K562 (cell line): ENCODE measurements at regions not wholly inside any gene's neighbourhood (a gene's known extent, or its start where the extent isn't known, plus 50 kb on each side); places are given as distances from the start of the nearest gene placed in this dataset.

Experiments used
- ATAC-seq: fragments of 200-7000 bp; cut with Tn5 transposase; 3 replicates; pipeline ENCODE4 v1.9.1; 2020; ENCODE audit warnings: moderate library complexity
- BruUV-seq: library from RNA; stranded (reverse); fragments of 400-500 nt; replicated peaks from 2 replicates; lab custom pipeline; 2021; lab: Mats Ljungman, UMichigan
- CTCF ChIA-PET: fragments of 300-600 bp; formaldehyde crosslinking; extraction: SDS; loops from one replicate; lab custom pipeline; 2021; ENCODE audit warnings: low intra/inter-chr PET ratio; lab: Yijun Ruan, JAX
- POLR2A ChIA-PET: fragments of 300-600, 350-650 bp; sonication (Branson Sonifier 250); formaldehyde crosslinking; extraction: SDS; loops from one replicate; lab custom pipeline; 2021; ENCODE audit warnings: antibody characterized with exemption, inconsistent platforms; lab: Yijun Ruan, JAX
- DNase-seq, 4 experiments: peaks; one replicate each; pipeline versions ENCODE4 v3.0.0 to v3.0.0-alpha.2; 2011 to 2018; ENCODE audit warnings: low spot score in 3 of 4, mixed read lengths in 3 of 4; ENCODE audit errors: extremely low read depth in 1 of 4
- FAIRE-seq: peaks from 2 replicates; lab custom pipeline; 2011; peaks lifted over from hg19 to GRCh38; lab: Jason Lieb, UNC
- H2AFZ ChIP-seq: 2 replicates; pipeline ENCODE4 v1.6.0; 2011; ENCODE audit warnings: low read depth, low read length, control low read depth, inconsistent platforms
- H3K27ac ChIP-seq: fragments of 200-600 bp; 3 replicates; pipeline ENCODE4 v1.8.0; 2011; ENCODE audit warnings: low read depth, mild to moderate bottlenecking, control low read depth, inconsistent platforms, low read length, moderate library complexity, mixed read lengths; ENCODE audit errors: extremely low read depth
- H3K27me3 ChIP-seq, 2 experiments: fragments of 300-600 bp in 1 of 2; 2 replicates in 1 of 2; 3 replicates in 1 of 2; pipeline versions ENCODE4 v1.6.0 to v1.8.0; 2011; ENCODE audit warnings: inconsistent platforms in 2 of 2, low read length in 2 of 2, mild to moderate bottlenecking in 1 of 2, mixed read lengths in 1 of 2, moderate library complexity in 1 of 2; ENCODE audit not compliant: control insufficient read depth in 2 of 2, insufficient read depth in 2 of 2
- H3K36me3 ChIP-seq: fragments of 300-600 bp; 3 replicates; pipeline ENCODE4 v1.8.0; 2011; ENCODE audit warnings: mild to moderate bottlenecking, low read length, inconsistent platforms; ENCODE audit not compliant: control insufficient read depth, insufficient read depth
- H3K4me1 ChIP-seq, 2 experiments: fragments of 200-600 bp in 1 of 2; replicated peaks in 1 of 2; 2 replicates in 1 of 2; 3 replicates in 1 of 2; pipeline versions ENCODE4 v1.5.1 to v1.8.0; 2011; ENCODE audit warnings: inconsistent platforms in 2 of 2, low read length in 2 of 2, mild to moderate bottlenecking in 1 of 2, mixed read lengths in 1 of 2, moderate library complexity in 1 of 2; ENCODE audit not compliant: control insufficient read depth in 2 of 2, insufficient read depth in 2 of 2
- H3K4me2 ChIP-seq: 2 replicates; pipeline ENCODE4 v1.6.1; 2011; ENCODE audit warnings: low read length, control low read depth, inconsistent platforms, mixed read lengths; ENCODE audit not compliant: insufficient read depth
- H3K4me3 ChIP-seq: fragments of 200-600 bp; sonication (generic), shearing (Covaris generic); 2 replicates; pipeline ENCODE4 v1.5.1; 2016; ENCODE audit warnings: control low read depth, inconsistent platforms
- H3K79me2 ChIP-seq: fragments of 200-600 bp; 3 replicates; pipeline ENCODE4 v1.8.0; 2011; ENCODE audit warnings: low read length, inconsistent platforms; ENCODE audit not compliant: control insufficient read depth, insufficient read depth
- H3K9ac ChIP-seq, 2 experiments: 2 replicates each; pipeline versions ENCODE4 v1.6.0 to v1.6.1; 2011; ENCODE audit warnings: low read depth in 2 of 2, low read length in 2 of 2, control low read depth in 1 of 2, inconsistent platforms in 1 of 2, mild to moderate bottlenecking in 1 of 2, mixed read lengths in 1 of 2; ENCODE audit not compliant: insufficient read depth in 1 of 2
- H3K9me1 ChIP-seq: one replicate; pipeline ENCODE4 v1.6.0; 2011; ENCODE audit warnings: inconsistent platforms, mild to moderate bottlenecking, low read length, moderate library complexity; ENCODE audit not compliant: control insufficient read depth, insufficient read depth
- H3K9me3 ChIP-seq: replicated peaks from 2 replicates; pipeline ENCODE4 v1.5.1; 2011; ENCODE audit warnings: low read depth, low read length, inconsistent platforms; ENCODE audit not compliant: control insufficient read depth, insufficient read depth
- H4K20me1 ChIP-seq: replicated peaks from 2 replicates; pipeline ENCODE4 v1.6.1; 2011; ENCODE audit warnings: low read length, inconsistent platforms, mixed read lengths; ENCODE audit not compliant: control insufficient read depth, insufficient read depth
- IFI16 ChIP-seq: fragments of 250-450 bp; sonication (Bioruptor Pico); IDR thresholded peaks from 2 replicates; pipeline ENCODE4 v2.1.2; 2022; ENCODE audit warnings: mild to moderate bottlenecking, inconsistent platforms
- NCOA6 ChIP-seq: fragments of 450-650 bp; IDR thresholded peaks from 2 replicates; pipeline ENCODE4 v1.6.1; 2017; ENCODE audit warnings: mild to moderate bottlenecking
- POLR2B ChIP-seq: fragments of 450-650 bp; IDR thresholded peaks from 2 replicates; pipeline ENCODE4 v1.6.1; 2018; ENCODE audit warnings: low read depth; ENCODE audit not compliant: partially characterized antibody
- ZFPM2 ChIP-seq: fragments of 250-450 bp; sonication (Bioruptor Pico); IDR thresholded peaks from 2 replicates; pipeline ENCODE4 v1.5.1; 2022; ENCODE audit warnings: mild to moderate bottlenecking
- ZNF699 ChIP-seq: fragments of 250-450 bp; sonication (Bioruptor Pico); IDR thresholded peaks from 2 replicates; pipeline ENCODE4 v1.8.0; 2021; ENCODE audit warnings: mild to moderate bottlenecking, moderate library complexity; ENCODE audit not compliant: insufficient replicate concordance
- WGBS: fragments of 100-300 bp; shearing (Covaris generic); methylation state at CpG from one replicate; pipeline ENCODE4 v1.1.6; 2016; ENCODE audit warnings: low coverage, mixed read lengths; ENCODE audit not compliant: insufficient coverage; ENCODE audit errors: missing lambda C conversion rate; 5-methylcytosine and 5-hydroxymethylcytosine counted together
- in situ Hi-C: fragments of 300-500 bp; cut with MboI; formaldehyde crosslinking; loops from 4 replicates; pipeline ENCODE4 v1.15.0; 2018; ENCODE audit warnings: inconsistent platforms, mixed read lengths
- intact Hi-C: fragments of 100-400 bp; cut with micrococcal nuclease; formaldehyde crosslinking; loops from 2 replicates; pipeline ENCODE4 v1.14.2; 2022
- TF ChIP-seq, protein P1 (sequence below), 3 experiments: IDR thresholded peaks in 2 of 3; conservative IDR thresholded peaks in 1 of 3; 2 replicates each; pipeline ENCODE4 v1.5.1; 2011 to 2012; ENCODE audit warnings: low read length in 3 of 3, mild to moderate bottlenecking in 3 of 3, control low read depth in 2 of 3, improper control_type of control experiment in 1 of 3, inconsistent platforms in 1 of 3, low read depth in 1 of 3, mixed read lengths in 1 of 3, moderate library complexity in 1 of 3; ENCODE audit not compliant: insufficient read depth in 2 of 3
- TF ChIP-seq, protein P2 (sequence below): sonication (generic); formaldehyde crosslinking; IDR thresholded peaks from 2 replicates; pipeline ENCODE4 v1.8.0; 2022; ENCODE audit warnings: mild to moderate bottlenecking, missing genetic modification reagents
- TF ChIP-seq, protein P3 (sequence below): fragments of 450-650 bp; IDR thresholded peaks from one replicate; pipeline ENCODE4 v1.6.1; 2018; ENCODE audit warnings: mild to moderate bottlenecking, moderate library complexity; ENCODE audit not compliant: partially characterized antibody

DNA sequence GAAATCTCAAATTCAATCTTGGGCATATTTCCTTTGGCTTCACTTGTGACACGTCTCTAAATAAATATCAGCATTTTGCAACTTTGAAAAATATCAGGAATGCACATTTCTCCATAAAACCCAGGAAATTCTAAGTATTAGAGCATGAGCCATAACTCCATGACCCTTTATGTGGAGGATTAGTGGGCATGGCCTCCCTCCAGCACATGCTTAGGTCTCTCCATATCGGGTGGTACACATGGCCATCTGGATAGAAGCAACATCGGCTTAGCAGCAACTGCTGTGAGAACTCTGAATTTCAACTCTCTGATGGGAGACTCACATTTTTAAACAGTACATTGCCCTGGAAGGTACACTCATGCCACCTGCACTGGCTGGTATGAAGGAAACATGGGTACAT lies 73.7 kb upstream of the EGFLAM start (continued):
- TF ChIP-seq, protein P1, sequence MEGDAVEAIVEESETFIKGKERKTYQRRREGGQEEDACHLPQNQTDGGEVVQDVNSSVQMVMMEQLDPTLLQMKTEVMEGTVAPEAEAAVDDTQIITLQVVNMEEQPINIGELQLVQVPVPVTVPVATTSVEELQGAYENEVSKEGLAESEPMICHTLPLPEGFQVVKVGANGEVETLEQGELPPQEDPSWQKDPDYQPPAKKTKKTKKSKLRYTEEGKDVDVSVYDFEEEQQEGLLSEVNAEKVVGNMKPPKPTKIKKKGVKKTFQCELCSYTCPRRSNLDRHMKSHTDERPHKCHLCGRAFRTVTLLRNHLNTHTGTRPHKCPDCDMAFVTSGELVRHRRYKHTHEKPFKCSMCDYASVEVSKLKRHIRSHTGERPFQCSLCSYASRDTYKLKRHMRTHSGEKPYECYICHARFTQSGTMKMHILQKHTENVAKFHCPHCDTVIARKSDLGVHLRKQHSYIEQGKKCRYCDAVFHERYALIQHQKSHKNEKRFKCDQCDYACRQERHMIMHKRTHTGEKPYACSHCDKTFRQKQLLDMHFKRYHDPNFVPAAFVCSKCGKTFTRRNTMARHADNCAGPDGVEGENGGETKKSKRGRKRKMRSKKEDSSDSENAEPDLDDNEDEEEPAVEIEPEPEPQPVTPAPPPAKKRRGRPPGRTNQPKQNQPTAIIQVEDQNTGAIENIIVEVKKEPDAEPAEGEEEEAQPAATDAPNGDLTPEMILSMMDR (IDR thresholded peaks at IDR 0.05 in 2 of 3, conservative IDR thresholded peaks at IDR 0.05 in 1 of 3; ENCODE audit: insufficient read depth in 2 of 3, low read depth in 1 of 3, low read length in 3 of 3), result no peak
- no peak for TF ChIP-seq ZNF699 (CRISPR knock-in tag)
- TF ChIP-seq, protein P2, sequence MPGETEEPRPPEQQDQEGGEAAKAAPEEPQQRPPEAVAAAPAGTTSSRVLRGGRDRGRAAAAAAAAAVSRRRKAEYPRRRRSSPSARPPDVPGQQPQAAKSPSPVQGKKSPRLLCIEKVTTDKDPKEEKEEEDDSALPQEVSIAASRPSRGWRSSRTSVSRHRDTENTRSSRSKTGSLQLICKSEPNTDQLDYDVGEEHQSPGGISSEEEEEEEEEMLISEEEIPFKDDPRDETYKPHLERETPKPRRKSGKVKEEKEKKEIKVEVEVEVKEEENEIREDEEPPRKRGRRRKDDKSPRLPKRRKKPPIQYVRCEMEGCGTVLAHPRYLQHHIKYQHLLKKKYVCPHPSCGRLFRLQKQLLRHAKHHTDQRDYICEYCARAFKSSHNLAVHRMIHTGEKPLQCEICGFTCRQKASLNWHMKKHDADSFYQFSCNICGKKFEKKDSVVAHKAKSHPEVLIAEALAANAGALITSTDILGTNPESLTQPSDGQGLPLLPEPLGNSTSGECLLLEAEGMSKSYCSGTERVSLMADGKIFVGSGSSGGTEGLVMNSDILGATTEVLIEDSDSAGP (CRISPR knock-in tag), result no peak
- TF ChIP-seq ZFPM2 (CRISPR knock-in tag), result no peak

DNA sequence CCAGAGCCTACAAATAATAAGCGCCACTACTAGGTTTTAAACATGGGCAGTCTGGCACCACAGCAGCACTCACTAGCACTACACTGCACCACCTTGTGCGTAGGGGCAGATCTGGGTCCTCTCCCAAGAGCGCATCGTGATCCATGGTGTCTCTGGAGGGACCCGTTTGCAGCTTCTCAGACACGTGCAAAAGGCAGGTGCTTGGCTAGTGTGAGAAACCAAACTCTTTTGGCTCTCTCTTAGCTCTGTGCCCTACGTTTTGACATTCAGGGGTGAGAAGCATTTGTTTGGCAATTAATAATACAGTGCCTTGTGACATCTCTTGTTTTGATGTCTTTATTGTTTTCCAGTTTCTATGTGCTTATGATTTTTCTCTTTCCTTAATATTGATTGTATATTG lies 75.4 kb upstream of the EGFLAM start:
- Histone ChIP-seq H3K4me1 (no peaks in the 10 kb centered on the region), H3K9me3 (no peaks in the 10 kb centered on the region), H3K4me3 (no peak overlapping the region), H3K9ac (no peak overlapping the region), H3K79me2 (no peaks in the 10 kb centered on the region), H3K9me1 (no peaks in the 10 kb centered on the region), H2AFZ (no peak overlapping the region), H3K27ac (no peak overlapping the region), H3K4me2 (no peak overlapping the region), H4K20me1 (no peaks in the 10 kb centered on the region), H3K36me3 (no peaks in the 10 kb centered on the region), H3K27me3 (no peaks in the 10 kb centered on the region; a peak in 1 of 5 replicates)
- POLR2A ChIA-PET, result no interaction called here
- ATAC-seq, result no peak
- intact Hi-C loops (no loop called here), in situ Hi-C loops (loop anchor here (25.0 kb wide), 1 partner anchor 1446 kb away; no protein-coding TSS in a partner anchor)
- 0% methylated on average over 7 of the region's 7 CpGs for WGBS
- CTCF ChIA-PET, result no interaction called here
- no peak for FAIRE-seq
- no peak for DNase-seq
- no TSS peak for BruUV-seq
- no peak for TF ChIP-seq POLR2B
- no peak for TF ChIP-seq NCOA6
- TF ChIP-seq, protein P3, sequence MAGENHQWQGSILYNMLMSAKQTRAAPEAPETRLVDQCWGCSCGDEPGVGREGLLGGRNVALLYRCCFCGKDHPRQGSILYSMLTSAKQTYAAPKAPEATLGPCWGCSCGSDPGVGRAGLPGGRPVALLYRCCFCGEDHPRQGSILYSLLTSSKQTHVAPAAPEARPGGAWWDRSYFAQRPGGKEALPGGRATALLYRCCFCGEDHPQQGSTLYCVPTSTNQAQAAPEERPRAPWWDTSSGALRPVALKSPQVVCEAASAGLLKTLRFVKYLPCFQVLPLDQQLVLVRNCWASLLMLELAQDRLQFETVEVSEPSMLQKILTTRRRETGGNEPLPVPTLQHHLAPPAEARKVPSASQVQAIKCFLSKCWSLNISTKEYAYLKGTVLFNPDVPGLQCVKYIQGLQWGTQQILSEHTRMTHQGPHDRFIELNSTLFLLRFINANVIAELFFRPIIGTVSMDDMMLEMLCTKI, result no peak
- TF ChIP-seq IFI16, result no peak
